HK-2 (cell line): ENCODE measurements at regions not wholly inside any gene's neighbourhood (a gene's known extent, or its start where the extent isn't known, plus 50 kb on each side); places are given as distances from the start of the nearest gene placed in this dataset.
A peak's percentile ranks its signal among the peaks of the same experiment; 100 is the strongest.
"Not testable (repeated sequence)": the region's sequence is repeated elsewhere in the genome, so short reads cannot be mapped to it uniquely, and the experiment has no call there.

Experiments
- DNase-seq: peaks from one replicate; pipeline ENCODE4 v3.0.0-alpha.2; 2018; ENCODE audit not compliant: unreplicated experiment

- DNase-seq = no peak
Measured at GRCh38 chr2:145935016-145935415, 1415.1 kb upstream of the ZEB2 start.

- no peak for DNase-seq
Measured at GRCh38 chr2:145931781-145932395, 1412.0 kb upstream of the ZEB2 start.

GRCh38 chr2:145930318-145930717, 1410.4 kb upstream of the ZEB2 start:
- no peak for DNase-seq

- DNase-seq = no peak
Measured at GRCh38 chr2:145927131-145927950, 1407.4 kb upstream of the ZEB2 start.

- no peak for DNase-seq
Measured at GRCh38 chr2:145925591-145925990, 1405.7 kb upstream of the ZEB2 start.

GRCh38 chr2:145919477-145919876, 1399.6 kb upstream of the ZEB2 start:
- no peak for DNase-seq

GRCh38 chr2:145918951-145919350, 1399.0 kb upstream of the ZEB2 start:
- no peak for DNase-seq

GRCh38 chr2:145916799-145917198, 1396.9 kb upstream of the ZEB2 start:
- DNase-seq = no peak

- DNase-seq = no peak
Measured at GRCh38 chr2:145914716-145915115, 1394.8 kb upstream of the ZEB2 start.

GRCh38 chr2:145910416-145910815, 1390.5 kb upstream of the ZEB2 start:
- DNase-seq = no peak

GRCh38 chr2:145909766-145910165, 1389.8 kb upstream of the ZEB2 start:
- DNase-seq = no peak

- no peak for DNase-seq
Measured at GRCh38 chr2:145909175-145909755, 1389.3 kb upstream of the ZEB2 start.

- DNase-seq = peak; percentile 58
Measured at GRCh38 chr2:145906354-145906753, 1386.4 kb upstream of the ZEB2 start.

GRCh38 chr2:145905371-145905770, 1385.5 kb upstream of the ZEB2 start:
- no peak for DNase-seq

GRCh38 chr2:145897151-145897550, 1377.2 kb upstream of the ZEB2 start:
- DNase-seq = no peak

GRCh38 chr2:145887915-145888314, 1368.0 kb upstream of the ZEB2 start:
- no peak for DNase-seq

GRCh38 chr2:145880997-145881396, 1361.1 kb upstream of the ZEB2 start:
- DNase-seq = not testable (repeated sequence)

GRCh38 chr2:145875016-145875415, 1355.1 kb upstream of the ZEB2 start:
- no peak for DNase-seq

GRCh38 chr2:145874466-145874865, 1354.5 kb upstream of the ZEB2 start:
- DNase-seq = no peak

GRCh38 chr2:145864501-145864900, 1344.6 kb upstream of the ZEB2 start:
- no peak for DNase-seq

- DNase-seq = no peak
Measured at GRCh38 chr2:145861940-145862339, 1342.0 kb upstream of the ZEB2 start.

- DNase-seq = no peak
Measured at GRCh38 chr2:145860083-145860482, 1340.2 kb upstream of the ZEB2 start.

- DNase-seq = no peak
Measured at GRCh38 chr2:145855142-145855541, 1335.2 kb upstream of the ZEB2 start.
